Posterior cingulate gyrus (tissue), 11 donors: ENCODE measurements at regions not wholly inside any gene's neighbourhood (a gene's known extent, or its start where the extent isn't known, plus 50 kb on each side); places are given as distances from the start of the nearest gene placed in this dataset.
"Not testable (repeated sequence)": the region's sequence is repeated elsewhere in the genome, so short reads cannot be mapped to it uniquely, and the experiment has no call there.

Source experiments
- DNase-seq, 10 donors: peaks; one replicate each; pipeline versions ENCODE4 v3.0.0 to v3.0.0-alpha.2; 2020 to 2021; ENCODE audit warnings: mixed read lengths in 3 of 10
- intact Hi-C: fragments of 100-400 bp; cut with DNase I; formaldehyde crosslinking; loops from one replicate; pipeline ENCODE4 v1.15.1; 2023

GRCh38 chr7:81394029-81394428 is 375.8 kb downstream of the HGF start:
- no peak for DNase-seq
- intact Hi-C loops = no loop called here

- no peak for DNase-seq
- intact Hi-C loops = no loop called here
Measured at GRCh38 chr7:81393018-81393417, 376.8 kb downstream of the HGF start.

- no peak for DNase-seq
Measured at GRCh38 chr7:81385370-81385769, 384.5 kb downstream of the HGF start.

GRCh38 chr7:81383846-81384245 is 386.0 kb downstream of the HGF start:
- intact Hi-C loops = no loop called here
- DNase-seq = no peak

More at GRCh38 chr7:81385370-81385769, 384.5 kb downstream of the HGF start:
- intact Hi-C loops = no loop called here

GRCh38 chr7:81374641-81375040 is 395.2 kb downstream of the HGF start:
- intact Hi-C loops = not testable (repeated sequence)

GRCh38 chr7:81370822-81371221 is 399.0 kb downstream of the HGF start:
- no peak for DNase-seq
- intact Hi-C loops = no loop called here

More at GRCh38 chr7:81374641-81375040, 395.2 kb downstream of the HGF start:
- not testable (repeated sequence) for DNase-seq

GRCh38 chr7:81367326-81367931 is 402.4 kb downstream of the HGF start:
- intact Hi-C loops = no loop called here
- peak in 2 of 10 donors; percentile 9 to 25 for DNase-seq

- DNase-seq = no peak
- intact Hi-C loops = no loop called here
Measured at GRCh38 chr7:81366546-81366945, 403.3 kb downstream of the HGF start.

- intact Hi-C loops = no loop called here
- no peak for DNase-seq
Measured at GRCh38 chr7:81361769-81362312, 408.0 kb downstream of the HGF start.

- intact Hi-C loops = no loop called here
- no peak for DNase-seq
Measured at GRCh38 chr7:81355911-81356310, 413.9 kb downstream of the HGF start.

- intact Hi-C loops = no loop called here
- DNase-seq = no peak
Measured at GRCh38 chr7:81349044-81349443, 420.8 kb downstream of the HGF start.

- DNase-seq = no peak
- intact Hi-C loops = no loop called here
Measured at GRCh38 chr7:81339946-81340345, 421.1 kb upstream of the SEMA3C start.

- no peak for DNase-seq
- intact Hi-C loops = no loop called here
Measured at GRCh38 chr7:81333536-81333935, 414.7 kb upstream of the SEMA3C start.

- DNase-seq = no peak
- intact Hi-C loops = no loop called here
Measured at GRCh38 chr7:81333004-81333403, 414.2 kb upstream of the SEMA3C start.

- intact Hi-C loops = no loop called here
- DNase-seq = no peak
Measured at GRCh38 chr7:81331061-81332018, 412.5 kb upstream of the SEMA3C start.

- DNase-seq = no peak
- intact Hi-C loops = no loop called here
Measured at GRCh38 chr7:81330108-81330507, 411.3 kb upstream of the SEMA3C start.

GRCh38 chr7:81327468-81328266 is 408.8 kb upstream of the SEMA3C start:
- no peak for DNase-seq
- intact Hi-C loops = no loop called here

GRCh38 chr7:81321949-81322348 is 403.1 kb upstream of the SEMA3C start:
- intact Hi-C loops = no loop called here
- no peak for DNase-seq

GRCh38 chr7:81317741-81318140 is 398.9 kb upstream of the SEMA3C start:
- no peak for DNase-seq
- intact Hi-C loops = no loop called here

- DNase-seq = no peak
- intact Hi-C loops = no loop called here
Measured at GRCh38 chr7:81308643-81309322, 389.9 kb upstream of the SEMA3C start.
